ENCODE measurements at regions not wholly inside any gene's neighbourhood (a gene's known extent, or its start where the extent isn't known, plus 50 kb on each side); places are given as distances from the start of the nearest gene placed in this dataset.

DNA sequence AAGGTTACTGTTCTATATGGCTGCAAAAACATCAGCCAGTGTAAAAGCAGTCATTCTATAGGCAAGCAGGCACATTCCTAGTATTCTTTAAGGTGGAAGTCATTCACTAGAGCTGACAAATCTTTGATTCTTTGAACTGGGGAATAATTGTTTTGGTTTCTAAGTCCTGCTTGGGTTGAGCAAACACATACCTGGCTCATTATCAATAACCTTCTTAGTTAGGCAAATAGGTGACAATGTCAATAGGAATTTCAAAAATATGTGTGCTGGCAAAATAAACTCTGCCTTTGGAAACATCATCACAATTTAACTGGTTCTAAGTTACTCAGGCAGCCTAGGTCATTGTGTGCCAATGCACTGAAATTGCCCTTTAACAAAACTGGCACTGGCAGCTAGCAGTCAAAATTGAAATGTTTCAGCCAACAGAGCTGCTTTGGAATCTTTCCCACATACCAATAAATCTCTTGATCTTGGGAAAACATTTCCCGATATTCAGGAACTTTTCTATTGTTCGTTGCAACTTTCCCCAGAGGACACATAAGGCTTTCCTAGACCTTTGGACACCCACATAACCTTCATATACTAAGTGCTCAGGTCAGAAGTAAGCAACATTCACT lies 402.0 kb upstream of the MMADHC start:
- DNase-seq: no peak

DNA sequence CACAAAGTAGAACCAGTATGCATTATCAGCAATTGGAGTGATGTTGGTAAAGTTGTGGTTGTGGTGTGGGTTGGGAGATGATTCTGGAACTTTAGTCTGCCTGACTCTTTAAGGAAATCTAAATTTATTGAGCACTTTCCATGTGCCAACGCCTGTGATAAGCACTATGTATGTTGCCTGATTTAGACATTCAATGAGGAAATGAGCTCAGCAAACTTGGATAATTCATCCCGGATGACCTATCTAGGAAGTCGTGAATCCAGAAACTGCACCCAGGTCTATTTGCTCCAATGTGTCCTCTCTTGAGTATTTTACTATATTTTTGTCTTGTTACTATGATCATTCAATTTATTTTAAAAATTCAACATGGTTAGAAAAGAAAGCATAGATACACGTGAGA lies 400.8 kb upstream of the MMADHC start:
- no peak for DNase-seq

DNA sequence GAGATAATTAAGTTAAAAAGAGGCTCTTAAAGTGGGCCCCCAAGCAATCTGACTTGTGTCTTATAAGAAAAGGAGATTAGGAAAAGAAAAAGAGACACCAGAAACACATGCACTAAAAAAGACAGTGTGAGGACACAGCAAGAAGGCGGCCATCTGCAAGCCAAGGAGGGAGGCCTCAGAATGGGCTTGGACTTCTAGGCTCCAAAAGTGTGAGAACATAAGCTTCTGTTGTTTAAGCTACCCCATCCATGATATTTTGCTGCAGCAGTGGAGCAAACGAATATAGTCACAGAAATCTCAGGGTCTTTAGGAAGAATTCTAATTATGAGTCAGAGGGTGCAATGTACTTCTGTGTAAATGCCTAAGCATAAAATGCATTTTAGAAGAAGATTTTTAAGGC lies 399.3 kb upstream of the MMADHC start:
- DNase-seq: no peak

- no peak for DNase-seq
Observed at GRCh38 chr2:149984311-149984710, 396.7 kb upstream of the MMADHC start.

DNA sequence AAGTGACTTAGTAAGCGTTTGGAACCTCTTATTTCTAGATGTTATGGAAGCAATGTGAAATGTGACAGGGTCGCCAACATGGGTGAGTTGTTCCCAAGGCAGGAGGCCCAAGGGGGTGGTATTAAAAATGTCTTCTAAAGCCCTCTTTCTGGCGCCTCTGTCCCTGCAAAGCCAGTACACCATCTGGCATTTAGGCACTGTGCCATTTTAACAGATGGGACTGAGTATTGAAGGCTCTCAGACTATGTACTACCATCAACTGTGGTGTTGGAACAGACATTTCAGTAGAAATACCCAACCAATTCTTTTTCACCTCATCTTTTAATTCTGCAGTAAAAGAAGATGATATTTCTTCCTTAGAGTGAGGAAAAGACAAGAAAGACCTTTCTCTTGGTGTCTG lies 384.5 kb upstream of the MMADHC start:
- no peak for DNase-seq

DNA sequence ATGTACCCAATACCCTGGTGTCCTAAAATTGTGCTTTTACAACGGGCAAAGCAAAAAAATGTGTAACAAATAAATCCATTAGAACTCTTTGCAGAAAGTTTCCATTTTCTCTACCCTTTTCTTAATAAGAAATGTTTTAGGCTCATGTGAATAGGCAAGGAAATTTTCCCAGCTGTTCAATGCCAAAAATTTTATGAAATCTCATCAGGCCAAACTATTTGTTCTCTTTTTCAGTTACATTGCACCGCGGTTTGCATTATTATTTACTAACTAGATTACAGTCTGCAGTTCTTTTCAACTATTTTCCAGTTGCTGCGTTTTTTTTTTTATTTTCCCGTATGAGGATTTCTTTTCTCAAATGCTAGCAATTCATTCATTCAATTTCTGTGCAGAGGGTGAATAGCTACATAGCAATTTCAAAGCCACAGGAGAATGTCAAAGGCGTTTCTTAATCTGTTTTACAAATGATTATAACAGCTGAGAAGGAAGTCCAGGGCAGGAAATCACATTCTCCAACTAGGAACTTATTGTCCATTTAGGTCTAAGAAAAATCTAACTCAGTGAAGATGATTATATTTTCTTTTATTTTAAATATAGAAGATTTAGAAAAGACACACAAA lies 367.5 kb upstream of the MMADHC start:
- no peak for DNase-seq

DNA sequence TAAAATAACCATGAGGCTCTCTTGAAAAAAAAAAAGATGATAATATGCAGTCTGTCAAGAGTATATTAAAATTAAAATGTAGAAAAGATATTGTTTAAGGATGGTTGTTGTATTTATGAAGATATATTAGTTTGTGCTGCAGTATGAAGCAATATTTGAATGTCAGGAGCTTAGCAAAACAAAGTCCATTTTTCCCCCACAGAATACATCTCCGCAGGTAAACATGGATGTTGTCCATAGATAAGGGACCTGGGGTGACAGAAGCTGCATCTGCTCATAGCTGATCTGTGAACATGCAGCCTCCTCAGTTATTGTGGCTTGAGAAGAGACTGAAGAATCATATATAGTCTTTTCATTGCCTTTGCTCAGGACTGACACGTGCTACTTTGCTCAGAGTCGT lies 366.1 kb upstream of the MMADHC start:
- no peak for DNase-seq

DNA sequence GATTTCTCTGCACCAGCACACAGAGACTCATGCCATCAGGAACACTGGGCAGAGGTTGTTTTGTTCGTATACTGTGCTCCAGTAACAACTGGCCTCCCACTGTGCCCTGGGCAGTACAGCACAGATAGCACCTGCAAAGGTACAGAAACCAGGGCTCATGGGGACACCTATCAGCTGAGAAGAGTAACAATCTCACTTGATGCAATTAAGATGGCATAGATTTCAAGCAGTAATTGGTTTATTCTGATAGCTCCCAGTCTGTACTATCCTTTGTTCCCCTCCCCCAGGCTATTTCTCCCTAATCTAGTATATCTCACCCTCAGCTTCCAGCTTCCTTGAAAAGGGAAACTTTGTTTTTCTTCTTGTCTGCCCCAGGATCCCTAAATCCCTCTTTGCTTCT lies 343.9 kb upstream of the MMADHC start:
- DNase-seq: no peak

- DNase-seq: no peak
Observed at GRCh38 chr2:149928011-149928410, 340.4 kb upstream of the MMADHC start.

- no peak for DNase-seq
Observed at GRCh38 chr2:149926149-149926548, 338.6 kb upstream of the MMADHC start.

DNA sequence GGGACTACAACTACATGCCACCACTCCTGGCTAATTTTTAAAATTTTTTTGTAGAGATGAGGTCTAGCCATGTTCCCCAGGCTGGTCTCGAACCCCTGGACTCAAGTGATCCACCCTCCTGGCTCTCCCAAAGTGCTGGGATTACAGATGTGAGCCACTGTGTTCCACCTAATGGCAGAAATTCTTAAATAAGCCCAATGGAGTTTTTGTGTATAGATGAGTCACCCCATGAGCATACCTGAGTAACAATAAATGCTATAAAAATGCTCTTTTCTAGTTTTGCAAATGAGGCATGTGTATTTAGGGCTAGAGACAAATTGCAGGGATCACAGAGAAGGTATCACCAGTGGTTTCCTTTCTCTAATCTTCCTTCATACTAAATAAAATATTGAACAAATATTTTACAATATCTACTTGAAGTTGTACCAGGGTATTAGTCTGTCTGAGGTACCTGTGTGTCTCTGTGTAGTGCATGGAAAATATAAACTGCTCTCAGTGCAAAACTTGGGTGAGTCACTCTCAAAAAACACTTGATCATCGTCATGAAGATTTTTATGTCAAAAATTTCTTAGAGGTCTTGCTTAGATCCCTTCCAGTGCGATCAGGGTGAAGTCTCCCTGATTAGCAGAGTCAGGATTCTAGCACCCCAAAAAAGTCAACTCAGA lies 337.1 kb upstream of the MMADHC start:
- DNase-seq: no peak

DNA sequence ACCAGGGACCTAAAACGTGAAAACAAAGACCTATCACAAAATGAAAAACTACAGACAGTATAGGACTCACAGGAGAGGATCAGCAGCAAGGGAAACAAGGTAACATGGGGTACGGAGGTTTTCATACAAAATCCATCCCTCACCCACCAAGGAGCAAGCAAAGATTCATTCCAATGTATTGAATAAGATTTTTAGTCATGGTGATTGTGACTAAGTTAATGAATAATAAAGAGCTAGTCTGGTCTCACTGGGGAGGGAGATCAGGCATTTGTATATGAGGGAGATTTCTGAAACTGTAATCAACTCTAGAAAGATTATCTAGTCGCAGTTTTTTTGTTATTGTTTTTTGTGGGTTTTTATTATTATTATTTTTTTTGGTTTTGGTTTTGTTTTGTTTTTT lies 336.5 kb upstream of the MMADHC start:
- DNase-seq: no peak

DNA sequence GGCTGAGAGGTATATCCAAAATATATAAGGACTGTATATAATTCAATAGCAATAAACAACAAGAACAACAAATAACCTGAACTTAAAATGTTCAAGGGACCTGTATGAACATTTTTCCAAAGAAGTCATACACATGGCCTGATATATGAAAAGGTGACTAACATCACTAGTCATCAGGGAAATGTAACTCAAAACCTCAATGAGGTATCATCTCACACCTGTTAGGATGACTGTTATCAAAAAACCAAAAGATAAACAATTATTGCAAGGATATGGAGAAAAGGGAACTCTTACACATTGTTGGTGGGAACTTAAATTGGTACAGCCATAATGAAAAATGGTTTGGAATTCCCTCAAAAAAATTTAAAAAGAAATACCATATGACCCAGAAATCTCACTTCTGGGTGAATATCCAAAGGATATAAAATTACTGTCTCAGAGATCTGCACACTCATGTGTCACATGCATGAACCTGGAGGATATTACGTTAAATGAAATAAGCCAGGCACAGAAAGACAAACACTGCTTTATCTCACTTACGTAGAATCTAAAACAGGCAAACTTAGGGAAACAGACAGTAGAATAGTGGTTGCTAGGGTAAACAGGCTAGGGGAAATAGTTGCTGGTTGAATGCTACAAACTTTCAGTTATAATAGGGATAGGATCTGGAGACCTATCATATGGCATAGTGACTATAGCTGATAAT lies 334.5 kb upstream of the MMADHC start:
- DNase-seq: no peak

- DNase-seq: no peak
Observed at GRCh38 chr2:149920389-149920788, 332.8 kb upstream of the MMADHC start.

- no peak for DNase-seq
Observed at GRCh38 chr2:149915151-149915550, 327.6 kb upstream of the MMADHC start.

DNA sequence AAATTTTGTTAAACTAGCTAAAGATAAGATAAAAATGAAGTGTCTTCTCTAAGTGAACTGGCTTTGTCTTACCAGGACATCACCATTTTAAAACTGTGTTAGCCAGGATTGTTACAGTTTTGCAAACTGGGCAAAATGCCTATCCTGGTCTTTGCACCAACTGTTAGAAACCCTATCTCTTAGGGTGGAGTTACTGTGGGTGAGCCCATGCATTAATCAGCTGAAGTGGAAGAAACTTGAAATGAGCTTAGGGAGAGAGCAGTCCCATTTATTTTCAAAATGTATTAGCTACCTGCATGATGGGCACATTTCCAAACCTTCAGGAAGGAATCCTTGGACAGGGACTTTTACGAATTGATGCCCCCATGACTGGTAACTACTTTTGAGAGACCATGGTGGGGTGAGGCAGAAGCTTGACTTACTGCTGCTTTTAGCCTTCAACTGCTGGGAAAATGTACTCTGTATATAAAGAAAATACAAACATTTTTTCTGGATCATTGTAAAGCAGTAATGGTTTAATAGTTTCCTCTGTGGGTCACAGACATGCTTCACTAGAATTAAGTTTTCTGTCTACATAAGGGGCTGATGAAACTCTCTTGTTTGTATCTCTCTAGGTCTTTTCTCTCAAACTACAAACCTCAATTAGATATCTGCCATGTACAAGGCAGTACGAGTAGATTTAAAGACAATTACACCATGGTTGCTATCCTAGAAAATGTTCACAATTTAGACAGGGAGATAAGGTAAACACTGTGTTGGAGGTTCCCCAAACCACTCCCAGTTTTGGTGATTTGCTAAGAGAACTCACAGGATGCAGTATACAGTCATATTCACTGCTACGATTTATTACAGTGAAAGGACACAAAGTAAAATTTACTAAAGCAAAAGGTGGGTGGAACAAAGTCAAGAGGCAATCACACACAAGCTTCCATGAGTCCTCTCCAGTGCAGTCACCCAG lies 321.4 kb upstream of the MMADHC start:
- DNase-seq: no peak

DNA sequence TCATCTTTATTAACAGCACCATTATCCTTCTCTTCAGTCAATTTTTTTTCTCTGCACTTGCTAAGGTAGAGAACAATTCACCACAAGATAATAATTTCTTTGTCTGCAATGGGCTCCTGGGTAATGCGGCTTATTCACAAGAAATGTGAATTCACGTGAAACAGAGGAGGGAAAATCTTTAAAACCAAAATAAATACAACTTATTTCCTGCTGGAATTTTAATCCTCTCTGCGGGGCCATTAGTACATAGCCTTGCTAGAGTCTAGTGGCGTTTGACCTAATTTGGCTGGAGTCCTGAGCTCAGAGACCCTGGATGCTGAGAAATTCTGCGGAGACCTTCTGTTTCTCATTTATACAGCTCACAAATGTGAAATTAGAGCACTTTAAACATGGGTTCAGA lies 319.3 kb upstream of the MMADHC start:
- DNase-seq: no peak

GRCh38 chr2:149904352-149905175 lies 317.0 kb upstream of the MMADHC start:
- no peak for DNase-seq

DNA sequence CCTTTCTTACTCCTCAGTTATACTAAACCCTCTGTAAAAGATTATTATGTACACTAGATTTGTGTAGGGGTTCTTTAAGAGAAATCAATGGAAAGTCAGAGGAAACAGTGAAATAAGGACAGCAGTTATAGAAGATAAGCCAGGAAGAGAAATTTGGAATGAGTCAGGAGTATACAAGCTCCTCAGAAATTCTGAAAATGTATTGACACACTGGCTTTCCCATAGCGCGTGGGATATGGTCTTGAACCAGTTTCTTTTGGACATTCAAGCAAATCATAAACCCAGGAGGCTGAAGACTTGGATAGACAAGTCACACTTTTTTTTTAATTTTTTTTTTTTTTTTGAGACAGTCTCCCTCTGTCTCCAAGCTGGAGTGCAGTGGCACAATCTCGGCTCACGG lies 316.1 kb upstream of the MMADHC start:
- no peak for DNase-seq

DNA sequence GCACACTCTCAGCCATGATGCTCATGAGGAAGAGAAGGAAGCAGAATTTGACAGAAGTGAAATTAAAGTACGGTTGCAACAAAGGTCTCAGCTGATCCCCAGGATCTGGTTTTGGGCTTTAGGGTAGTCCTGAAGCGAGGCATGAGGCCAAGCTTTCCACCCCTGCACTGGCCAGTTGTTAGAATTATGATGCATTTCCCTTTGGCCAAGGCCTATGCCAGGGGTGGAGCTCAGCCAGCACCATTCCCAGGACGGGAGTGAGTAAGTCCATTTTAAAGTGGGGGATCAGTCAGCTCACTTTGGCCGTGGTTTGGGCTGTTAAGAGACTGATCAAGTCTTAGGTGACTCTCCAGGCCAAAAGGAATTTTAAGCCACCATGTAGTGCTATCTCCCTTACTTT lies 314.5 kb upstream of the MMADHC start:
- DNase-seq: no peak

DNA sequence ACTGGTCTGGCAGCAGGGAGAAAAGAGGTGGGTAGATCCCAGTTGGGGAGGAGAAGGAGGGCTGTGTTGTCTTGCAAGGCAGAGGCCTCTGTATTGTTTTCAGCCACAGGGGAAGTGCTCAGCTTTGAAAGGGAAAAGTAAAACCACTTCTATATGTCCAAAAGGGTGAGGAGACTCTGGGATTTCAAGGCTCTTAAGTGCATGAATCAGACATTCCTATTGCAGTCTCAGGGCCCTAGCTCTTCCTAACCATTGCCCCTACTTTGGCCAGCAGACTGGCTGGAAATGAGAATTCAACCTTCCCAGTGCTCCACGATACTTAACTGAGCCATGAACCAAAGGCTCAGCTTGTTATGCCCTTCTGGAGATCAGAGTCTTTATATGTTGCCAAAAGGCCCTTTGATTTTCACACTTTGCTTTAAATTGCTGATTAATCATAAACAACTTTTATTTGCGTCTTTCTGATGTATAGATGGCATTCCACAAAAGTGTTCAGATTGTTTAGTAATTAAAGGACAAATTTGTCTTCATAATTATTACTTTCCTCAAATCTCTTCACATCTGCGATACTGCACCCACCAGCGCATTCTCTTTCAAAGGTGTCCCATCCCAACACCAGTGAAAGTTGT lies 313.8 kb upstream of the MMADHC start:
- no peak for DNase-seq

Data from CD4-positive, alpha-beta T cell treated with Interleukin-10 for 1 hour (primary cell).